ENCODE measurements at regions not wholly inside any gene's neighbourhood (a gene's known extent, or its start where the extent isn't known, plus 50 kb on each side); places are given as distances from the start of the nearest gene placed in this dataset.

- TF ChIP-seq, protein P1, sequence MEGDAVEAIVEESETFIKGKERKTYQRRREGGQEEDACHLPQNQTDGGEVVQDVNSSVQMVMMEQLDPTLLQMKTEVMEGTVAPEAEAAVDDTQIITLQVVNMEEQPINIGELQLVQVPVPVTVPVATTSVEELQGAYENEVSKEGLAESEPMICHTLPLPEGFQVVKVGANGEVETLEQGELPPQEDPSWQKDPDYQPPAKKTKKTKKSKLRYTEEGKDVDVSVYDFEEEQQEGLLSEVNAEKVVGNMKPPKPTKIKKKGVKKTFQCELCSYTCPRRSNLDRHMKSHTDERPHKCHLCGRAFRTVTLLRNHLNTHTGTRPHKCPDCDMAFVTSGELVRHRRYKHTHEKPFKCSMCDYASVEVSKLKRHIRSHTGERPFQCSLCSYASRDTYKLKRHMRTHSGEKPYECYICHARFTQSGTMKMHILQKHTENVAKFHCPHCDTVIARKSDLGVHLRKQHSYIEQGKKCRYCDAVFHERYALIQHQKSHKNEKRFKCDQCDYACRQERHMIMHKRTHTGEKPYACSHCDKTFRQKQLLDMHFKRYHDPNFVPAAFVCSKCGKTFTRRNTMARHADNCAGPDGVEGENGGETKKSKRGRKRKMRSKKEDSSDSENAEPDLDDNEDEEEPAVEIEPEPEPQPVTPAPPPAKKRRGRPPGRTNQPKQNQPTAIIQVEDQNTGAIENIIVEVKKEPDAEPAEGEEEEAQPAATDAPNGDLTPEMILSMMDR (conservative IDR thresholded peaks at IDR 0.05) = no peak
- TF ChIP-seq ZFX (IDR thresholded peaks at IDR 0.05) = no peak
Measured at GRCh38 chr9:15103290-15103689, 193.1 kb upstream of the FREM1 start.
